Heart left ventricle (tissue), 16 donors: ENCODE measurements at regions not wholly inside any gene's neighbourhood (a gene's known extent, or its start where the extent isn't known, plus 50 kb on each side); places are given as distances from the start of the nearest gene placed in this dataset.

Experiments
- ATAC-seq, 4 donors: fragments of 200-7000 bp; cut with Tn5 transposase; one replicate each; pipeline ENCODE4 v1.9.1; 2020 to 2022; ENCODE audit warnings: moderate library complexity in 4 of 4, mild to moderate bottlenecking in 3 of 4, moderate number of reproducible peaks in 1 of 4
- DNase-seq, 5 donors: peaks; one replicate each; pipeline ENCODE4 v3.0.0-alpha.2; 2020
- H3K27ac ChIP-seq, 12 donors: fragments of 200-600 bp; sonication (generic) in 4 of 12; one replicate each; pipeline versions ENCODE4 v1.5.0 to v1.8.0; 2016 to 2022; ENCODE audit warnings: mild to moderate bottlenecking in 2 of 12
- H3K27me3 ChIP-seq, 9 donors: fragments of 200-600 bp; sonication (generic) in 2 of 9; one replicate each; pipeline versions ENCODE4 v1.5.1 to v1.8.0; 2016 to 2022; ENCODE audit warnings: mild to moderate bottlenecking in 3 of 9
- H3K36me3 ChIP-seq, 9 donors: fragments of 200-600 bp; sonication (generic) in 2 of 9; one replicate each; pipeline versions ENCODE4 v1.5.0 to v1.8.0; 2018 to 2022; ENCODE audit warnings: mild to moderate bottlenecking in 2 of 9
- H3K4me1 ChIP-seq, 12 donors: fragments of 200-600 bp; sonication (generic) in 4 of 12; one replicate each; pipeline versions ENCODE4 v1.5.0 to v1.8.0; 2016 to 2022; ENCODE audit warnings: mild to moderate bottlenecking in 3 of 12
- H3K4me3 ChIP-seq, 12 donors: fragments of 200-600 bp; sonication (generic) in 4 of 12; one replicate each; pipeline versions ENCODE4 v1.5.0 to v1.8.0; 2017 to 2022; ENCODE audit warnings: mild to moderate bottlenecking in 9 of 12, moderate library complexity in 4 of 12
- H3K9me3 ChIP-seq, 12 donors: fragments of 200-600 bp; sonication (generic) in 4 of 12; one replicate each; pipeline versions ENCODE4 v1.5.0 to v1.8.0; 2016 to 2022; ENCODE audit warnings: mild to moderate bottlenecking in 1 of 12
- CTCF ChIP-seq, 12 donors: fragments of 200-600 bp; sonication (generic) in 4 of 12; IDR thresholded peaks; one replicate each; pipeline versions ENCODE4 v1.5.0 to v1.8.0; 2018 to 2022; ENCODE audit warnings: antibody characterized with exemption in 12 of 12, mild to moderate bottlenecking in 5 of 12
- POLR2A ChIP-seq, 2 donors: fragments of 450-650 bp; IDR thresholded peaks; one replicate each; pipeline ENCODE4 v1.6.1; 2017; ENCODE audit warnings: antibody characterized with exemption in 2 of 2, mild to moderate bottlenecking in 2 of 2, moderate library complexity in 2 of 2
- WGBS, 4 donors: extraction: QIAGEN DNeasy Blood & Tissue Kit in 2 of 4; methylation state at CpG; one replicate each; pipeline versions ENCODE4 v1.1.5 to v1.1.7; 2013 to 2018; 5-methylcytosine and 5-hydroxymethylcytosine counted together
- intact Hi-C, 10 donors: fragments of 100-400 bp; cut with DNase I; formaldehyde crosslinking; loops; one replicate each; pipeline versions ENCODE4 v1.11.1 to v1.14.2; 2022
- donor health status: ischemic (EF 13 %, LVEDD 7.1; RV severe dilation, severe dysfunction).
- donor health status: healthy with polysubstance abuse.
- donor health status: DM: no; HTN: yes; CAD: no.
- donor health status: DM: no; HTN: no; CAD: no.
- donor health status: ischemic (EF 25% LVEDD 6.9; RV normal size, moderate dysfunction).
- donor health status: ischemic (EF 25% LVEDD 5.7; RV mildly dilated, moderate dysfunction).
- donor health status: healthy.
- donor health status: DM: yes; HTN: yes; CAD: no.
- donor health status: ischemic (EF 35%, LVEDD 5.7; RV mildly dilated, moderate dysfunction).
- donor health status: nonischemic (EF 11% LVEDD 7.7; RV severe dilation, severe dysfunction).
- donor health status: DM: yes; HTN: yes; CAD: no.
- donor health status: PGD.
- donor health status: ischemic (EF 29% LVEDD 5.4; RV normal size, mild dysfunction).
- donor health status: nonischemic (EF 23%, LVEDD 6.1; RV moderate dilation, normal function).

GRCh38 chr12:97363693-97364092 is 98.9 kb upstream of the RMST start:
- Histone ChIP-seq H3K4me3 (no peak overlapping the region), H3K4me1 (no peaks in the 10 kb centered on the region), H3K9me3 (no peaks in the 10 kb centered on the region), H3K36me3 (no peaks in the 10 kb centered on the region), H3K27me3 (no peaks in the 10 kb centered on the region), H3K27ac (no peak overlapping the region)
- TF ChIP-seq POLR2A (IDR thresholded peaks at IDR 0.05) (no peak), CTCF (IDR thresholded peaks at IDR 0.05) (no peak)
- intact Hi-C loops = no loop called here
- WGBS, 4 donors = 66 to 83% (median 80%) methylated on average over 1 of the region's 1 CpG
- DNase-seq (no peak), ATAC-seq (no peak)

GRCh38 chr12:97368462-97369163 is 94.0 kb upstream of the RMST start:
- WGBS, 4 donors = 59 to 72% (median 63%) methylated on average over 7 of the region's 7 CpGs
- TF ChIP-seq POLR2A (IDR thresholded peaks at IDR 0.05) = no peak
- Histone ChIP-seq H3K36me3 (no peaks in the 10 kb centered on the region), H3K4me1 (no peaks in the 10 kb centered on the region), H3K27me3 (no peaks in the 10 kb centered on the region), H3K9me3 (no peaks in the 10 kb centered on the region), H3K27ac (no peak overlapping the region), H3K4me3 (no peak overlapping the region)
- DNase-seq (no peak), ATAC-seq (no peak)
- intact Hi-C loops = no loop called here

- Histone ChIP-seq H3K4me1 (no peaks in the 10 kb centered on the region), H3K27me3 (no peaks in the 10 kb centered on the region), H3K9me3 (no peaks in the 10 kb centered on the region), H3K36me3 (no peaks in the 10 kb centered on the region), H3K4me3 (no peak overlapping the region), H3K27ac (no peak overlapping the region)
- ATAC-seq = no peak
- DNase-seq = no peak
- TF ChIP-seq POLR2A (IDR thresholded peaks at IDR 0.05) (no peak), CTCF (IDR thresholded peaks at IDR 0.05) (no peak)
- intact Hi-C loops = no loop called here
- WGBS, 4 donors = 53 to 70% (median 55%) methylated on average over 2 of the region's 2 CpGs
These were observed 87.3 kb upstream of the RMST start for GRCh38 chr12:97375310-97375709.

- intact Hi-C loops = no loop called here
- no peak overlapping the region for H3K27ac ChIP-seq
- no peaks in the 10 kb centered on the region for H3K27me3 ChIP-seq
- 74 to 90% (median 87%) methylated on average over 2 of the region's 2 CpGs for WGBS, 4 donors
- TF ChIP-seq POLR2A (IDR thresholded peaks at IDR 0.05) (no peak), CTCF (IDR thresholded peaks at IDR 0.05) (no peak)
- peaks cover 0 to 12% (median 0%) of the 10 kb centered on the region in 12 donors for H3K9me3 ChIP-seq
- H3K36me3 ChIP-seq = no peaks in the 10 kb centered on the region
- DNase-seq = no peak
- H3K4me3 ChIP-seq = no peak overlapping the region
- no peaks in the 10 kb centered on the region for H3K4me1 ChIP-seq
- no peak for ATAC-seq
These were observed 82.2 kb upstream of the RMST start for GRCh38 chr12:97380440-97380839.

- TF ChIP-seq CTCF (IDR thresholded peaks at IDR 0.05) = no peak
- TF ChIP-seq POLR2A (IDR thresholded peaks at IDR 0.05) = no peak
- no peaks in the 10 kb centered on the region for H3K36me3 ChIP-seq
- no peaks in the 10 kb centered on the region for H3K27me3 ChIP-seq
- DNase-seq (no peak), ATAC-seq (no peak)
- no peaks in the 10 kb centered on the region for H3K4me1 ChIP-seq
- H3K4me3 ChIP-seq = no peak overlapping the region
- WGBS, 4 donors = 81 to 89% (median 88%) methylated on average over 1 of the region's 1 CpG
- intact Hi-C loops = no loop called here
- no peak overlapping the region for H3K27ac ChIP-seq
- H3K9me3 ChIP-seq = peaks cover 0 to 12% (median 0%) of the 10 kb centered on the region in 12 donors
These were observed 77.5 kb upstream of the RMST start for GRCh38 chr12:97385121-97385520.
